ENCODE measurements at regions not wholly inside any gene's neighbourhood (a gene's known extent, or its start where the extent isn't known, plus 50 kb on each side); places are given as distances from the start of the nearest gene placed in this dataset.
"Not testable (repeated sequence)": the region's sequence is repeated elsewhere in the genome, so short reads cannot be mapped to it uniquely, and the experiment has no call there.

- no peaks in the 10 kb centered on the region for H3K36me3 ChIP-seq (ENCODE audit: control insufficient read depth, low read depth, low read length)
- H3K4me3 ChIP-seq (ENCODE audit: low read length) = no peak overlapping the region
- no peak overlapping the region for H3K27ac ChIP-seq (ENCODE audit: low read length)
- no peak overlapping the region for H3K9ac ChIP-seq (ENCODE audit: low read length)
- H3K27me3 ChIP-seq (ENCODE audit: control insufficient read depth, insufficient read depth, low read length) = no peaks in the 10 kb centered on the region
- no peaks in the 10 kb centered on the region for H3K9me3 ChIP-seq (ENCODE audit: control insufficient read depth, low read depth, low read length)
- H3K4me1 ChIP-seq (ENCODE audit: control insufficient read depth, low read depth, low read length) = no peaks in the 10 kb centered on the region
Measured at GRCh38 chr1:96222701-96223100, 498.9 kb upstream of the PTBP2 start.

DNA sequence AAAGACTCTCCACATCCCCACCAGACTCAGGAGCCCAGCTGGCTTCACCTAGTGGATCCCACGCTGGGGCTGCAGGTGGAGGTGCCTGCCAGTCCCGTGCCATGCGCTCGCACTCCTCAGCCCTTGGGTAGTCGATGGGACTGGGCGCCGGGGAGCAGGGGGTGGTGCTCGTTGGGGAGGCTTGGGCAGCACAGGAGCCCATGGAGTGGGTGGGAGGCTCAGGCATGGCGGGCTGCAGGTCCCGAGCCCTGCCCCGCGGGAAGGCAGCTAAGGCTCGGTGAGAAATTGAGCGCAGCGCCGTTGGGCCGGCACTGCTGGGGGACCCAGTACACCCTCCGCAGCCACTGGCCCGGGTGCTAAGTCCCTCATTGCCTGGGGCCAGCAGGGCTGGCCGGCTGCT is 497.4 kb upstream of the PTBP2 start:
- H3K9me3 ChIP-seq (ENCODE audit: control insufficient read depth, low read depth, low read length); H3K9ac ChIP-seq (ENCODE audit: low read length); H3K27me3 ChIP-seq (ENCODE audit: control insufficient read depth, insufficient read depth, low read length); H3K4me3 ChIP-seq (ENCODE audit: low read length); H3K36me3 ChIP-seq (ENCODE audit: control insufficient read depth, low read depth, low read length); H3K27ac ChIP-seq (ENCODE audit: low read length); H3K4me1 ChIP-seq (ENCODE audit: control insufficient read depth, low read depth, low read length): not testable (repeated sequence)

DNA sequence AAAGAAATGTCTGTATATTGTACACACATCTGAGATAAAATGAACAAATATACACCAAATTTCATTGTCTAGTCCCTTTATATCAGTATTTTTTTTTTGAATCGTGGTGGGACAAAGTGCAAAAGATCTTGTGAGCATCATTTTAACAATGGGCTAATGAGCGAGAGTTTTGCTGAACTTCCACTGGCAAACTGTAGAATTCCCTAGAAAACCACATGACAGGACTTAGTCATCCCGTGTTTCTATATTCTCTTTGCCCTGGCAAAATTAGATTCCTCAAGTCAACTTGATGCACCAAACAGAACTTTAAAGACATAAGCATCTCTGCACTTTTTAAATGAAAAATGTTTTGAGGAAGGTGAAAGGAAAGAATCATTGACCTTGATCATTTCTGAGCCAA is 488.2 kb upstream of the PTBP2 start:
- Histone ChIP-seq H3K9me3 (ENCODE audit: control insufficient read depth, low read depth, low read length) (no peaks in the 10 kb centered on the region), H3K36me3 (ENCODE audit: control insufficient read depth, low read depth, low read length) (no peaks in the 10 kb centered on the region), H3K4me1 (ENCODE audit: control insufficient read depth, low read depth, low read length) (peaks cover 3% of the 10 kb centered on the region), H3K27ac (ENCODE audit: low read length) (no peak overlapping the region), H3K4me3 (ENCODE audit: low read length) (no peak overlapping the region), H3K9ac (ENCODE audit: low read length) (no peak overlapping the region), H3K27me3 (ENCODE audit: control insufficient read depth, insufficient read depth, low read length) (no peaks in the 10 kb centered on the region)

DNA sequence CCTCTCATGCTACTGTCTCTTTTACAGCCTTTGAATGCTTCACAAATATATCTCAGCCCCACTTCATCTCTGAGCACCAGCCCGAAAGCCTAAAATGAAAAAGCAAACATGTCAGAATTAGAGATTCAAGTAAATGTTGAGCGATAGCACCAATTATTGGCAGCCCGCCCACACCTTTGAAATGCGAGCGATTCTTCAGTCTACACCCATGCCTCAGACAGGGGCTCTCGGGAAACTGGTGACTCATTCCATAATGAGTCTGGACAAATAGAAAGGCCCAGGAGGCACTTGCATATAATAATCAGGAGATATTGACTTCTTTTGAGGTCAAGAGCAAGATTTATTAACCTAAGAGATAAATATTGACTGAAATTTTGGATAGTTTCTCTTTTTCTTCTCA is 487.3 kb upstream of the PTBP2 start:
- no peak overlapping the region for H3K27ac ChIP-seq (ENCODE audit: low read length)
- H3K4me1 ChIP-seq (ENCODE audit: control insufficient read depth, low read depth, low read length) = peaks cover 3% of the 10 kb centered on the region
- no peak overlapping the region for H3K4me3 ChIP-seq (ENCODE audit: low read length)
- no peaks in the 10 kb centered on the region for H3K36me3 ChIP-seq (ENCODE audit: control insufficient read depth, low read depth, low read length)
- no peaks in the 10 kb centered on the region for H3K27me3 ChIP-seq (ENCODE audit: control insufficient read depth, insufficient read depth, low read length)
- H3K9ac ChIP-seq (ENCODE audit: low read length) = no peak overlapping the region
- no peaks in the 10 kb centered on the region for H3K9me3 ChIP-seq (ENCODE audit: control insufficient read depth, low read depth, low read length)

DNA sequence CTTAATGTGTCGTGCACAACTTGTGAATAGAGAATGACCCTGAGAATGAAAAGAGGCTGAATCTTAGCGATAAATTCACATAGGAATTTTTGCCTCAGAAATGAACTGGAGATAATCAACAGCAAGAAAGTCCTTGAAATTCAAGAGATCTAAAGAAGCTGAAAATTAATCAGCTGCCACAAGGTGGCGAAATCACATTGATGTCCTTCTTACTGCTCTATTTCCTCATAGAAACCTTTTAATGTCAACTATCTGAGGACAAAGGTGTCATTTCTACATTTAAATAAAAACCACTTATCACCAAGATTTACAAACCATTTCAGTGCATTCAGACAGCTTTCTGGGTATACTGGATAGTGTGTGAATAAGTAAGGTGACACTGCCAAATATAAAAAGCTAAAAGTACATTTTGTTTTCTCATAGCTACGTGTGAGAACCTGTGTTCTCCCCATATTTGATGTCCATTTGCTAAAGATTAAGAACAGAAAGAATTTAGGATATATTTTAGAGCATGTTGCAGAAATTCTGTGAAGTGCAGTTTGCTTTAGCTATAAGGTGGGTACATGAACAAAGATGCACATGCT is 485.3 kb upstream of the PTBP2 start:
- Histone ChIP-seq H3K9ac (ENCODE audit: low read length) (no peak overlapping the region), H3K27ac (ENCODE audit: low read length) (no peak overlapping the region), H3K4me3 (ENCODE audit: low read length) (no peak overlapping the region), H3K36me3 (ENCODE audit: control insufficient read depth, low read depth, low read length) (no peaks in the 10 kb centered on the region), H3K27me3 (ENCODE audit: control insufficient read depth, insufficient read depth, low read length) (no peaks in the 10 kb centered on the region), H3K4me1 (ENCODE audit: control insufficient read depth, low read depth, low read length) (peaks cover 3% of the 10 kb centered on the region), H3K9me3 (ENCODE audit: control insufficient read depth, low read depth, low read length) (no peaks in the 10 kb centered on the region)

DNA sequence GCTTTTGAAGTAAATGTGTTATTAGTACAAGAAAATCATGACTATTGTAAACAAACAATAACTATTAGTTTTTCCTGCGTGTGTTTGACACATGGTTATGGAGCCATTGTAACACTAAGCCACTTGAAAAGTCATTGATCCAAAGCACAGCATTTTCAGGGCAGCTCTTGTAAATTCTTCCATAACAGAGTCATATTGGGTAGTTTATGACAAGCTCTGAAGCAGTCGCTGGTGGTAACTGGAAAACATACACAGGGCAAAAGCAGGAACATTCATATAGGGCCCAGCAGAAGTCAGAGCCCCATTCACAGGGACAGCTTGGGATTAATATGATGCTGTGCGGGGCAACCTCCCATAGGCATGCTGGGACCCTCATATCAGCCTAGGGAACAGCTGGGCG is 483.2 kb upstream of the PTBP2 start:
- Histone ChIP-seq H3K36me3 (ENCODE audit: control insufficient read depth, low read depth, low read length) (no peaks in the 10 kb centered on the region), H3K9me3 (ENCODE audit: control insufficient read depth, low read depth, low read length) (no peaks in the 10 kb centered on the region), H3K9ac (ENCODE audit: low read length) (no peak overlapping the region)

GRCh38 chr1:96240438-96240837 is 481.1 kb upstream of the PTBP2 start:
- Histone ChIP-seq H3K9ac (ENCODE audit: low read length) (no peak overlapping the region), H3K36me3 (ENCODE audit: control insufficient read depth, low read depth, low read length) (no peaks in the 10 kb centered on the region), H3K27me3 (ENCODE audit: control insufficient read depth, insufficient read depth, low read length) (no peaks in the 10 kb centered on the region), H3K4me3 (ENCODE audit: low read length) (no peak overlapping the region), H3K9me3 (ENCODE audit: control insufficient read depth, low read depth, low read length) (no peaks in the 10 kb centered on the region), H3K4me1 (ENCODE audit: control insufficient read depth, low read depth, low read length) (peaks cover 3% of the 10 kb centered on the region), H3K27ac (ENCODE audit: low read length) (no peak overlapping the region)

More for the DNA sequence above, 483.2 kb upstream of the PTBP2 start:
- H3K27me3 ChIP-seq (ENCODE audit: control insufficient read depth, insufficient read depth, low read length) = no peaks in the 10 kb centered on the region
- H3K4me1 ChIP-seq (ENCODE audit: control insufficient read depth, low read depth, low read length) = peaks cover 3% of the 10 kb centered on the region
- no peak overlapping the region for H3K27ac ChIP-seq (ENCODE audit: low read length)
- H3K4me3 ChIP-seq (ENCODE audit: low read length) = no peak overlapping the region

GRCh38 chr1:96253246-96254035 is 468.1 kb upstream of the PTBP2 start:
- Histone ChIP-seq H3K9ac (ENCODE audit: low read length) (no peak overlapping the region), H3K27me3 (ENCODE audit: control insufficient read depth, insufficient read depth, low read length) (no peaks in the 10 kb centered on the region), H3K4me1 (ENCODE audit: control insufficient read depth, low read depth, low read length) (no peaks in the 10 kb centered on the region), H3K4me3 (ENCODE audit: low read length) (no peak overlapping the region), H3K9me3 (ENCODE audit: control insufficient read depth, low read depth, low read length) (no peaks in the 10 kb centered on the region), H3K36me3 (ENCODE audit: control insufficient read depth, low read depth, low read length) (no peaks in the 10 kb centered on the region), H3K27ac (ENCODE audit: low read length) (no peak overlapping the region)

DNA sequence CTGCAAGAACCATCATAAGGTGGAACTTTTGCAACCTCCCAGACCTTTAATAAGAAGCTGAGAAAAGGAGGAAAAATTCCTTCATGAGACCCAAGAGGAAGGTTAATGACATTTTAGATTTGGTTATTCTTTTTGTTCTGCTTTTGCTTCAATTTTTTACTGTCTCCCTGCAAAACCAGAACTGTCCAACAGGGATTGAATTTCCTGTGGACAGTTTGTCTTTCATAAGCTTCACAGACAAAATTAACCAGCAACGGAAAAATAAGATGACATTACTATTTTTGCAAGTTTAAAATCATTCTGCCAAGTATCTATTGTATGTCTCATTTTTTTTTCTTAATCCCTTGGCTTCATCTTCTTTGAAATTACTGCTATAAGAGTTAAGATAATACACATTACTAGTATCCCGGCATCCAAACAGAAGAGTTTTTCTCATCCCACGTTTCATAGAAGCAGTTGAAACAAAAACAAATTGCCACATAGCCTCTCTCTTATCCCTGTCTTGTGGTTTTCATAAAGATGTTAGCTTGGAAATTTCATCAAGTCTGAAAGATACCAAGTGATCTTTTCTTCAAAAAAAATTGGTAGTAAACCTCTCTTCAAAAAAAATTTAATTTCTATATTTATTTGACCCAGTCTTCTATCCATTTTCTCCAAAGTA is 465.3 kb upstream of the PTBP2 start:
- no peak overlapping the region for H3K27ac ChIP-seq (ENCODE audit: low read length)
- no peaks in the 10 kb centered on the region for H3K36me3 ChIP-seq (ENCODE audit: control insufficient read depth, low read depth, low read length)
- no peaks in the 10 kb centered on the region for H3K9me3 ChIP-seq (ENCODE audit: control insufficient read depth, low read depth, low read length)
- no peak overlapping the region for H3K4me3 ChIP-seq (ENCODE audit: low read length)
- peaks cover 7% of the 10 kb centered on the region for H3K4me1 ChIP-seq (ENCODE audit: control insufficient read depth, low read depth, low read length)
- no peaks in the 10 kb centered on the region for H3K27me3 ChIP-seq (ENCODE audit: control insufficient read depth, insufficient read depth, low read length)
- H3K9ac ChIP-seq (ENCODE audit: low read length) = no peak overlapping the region

GRCh38 chr1:96259399-96259798 is 462.2 kb upstream of the PTBP2 start:
- no peak overlapping the region for H3K4me3 ChIP-seq (ENCODE audit: low read length)

DNA sequence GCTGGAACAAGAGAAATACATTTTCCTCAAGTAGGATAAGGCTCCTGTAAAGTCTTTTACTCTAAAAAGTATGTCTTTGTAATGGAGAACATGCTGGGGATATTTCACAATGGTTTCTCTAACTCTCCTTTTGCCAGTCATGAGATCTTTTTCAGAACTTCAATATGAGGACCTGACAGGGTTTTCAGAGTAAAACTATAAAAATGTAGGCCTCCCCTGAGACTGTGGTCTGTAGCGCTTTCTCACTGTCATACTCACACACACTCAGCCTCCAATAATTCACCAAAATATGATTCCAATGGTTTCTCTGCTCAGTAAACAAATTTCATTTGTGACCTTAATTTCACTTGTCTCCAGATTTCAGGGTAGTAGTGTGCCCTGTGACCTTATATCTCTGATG is 440.1 kb upstream of the PTBP2 start:
- peaks cover 8% of the 10 kb centered on the region for H3K4me1 ChIP-seq (ENCODE audit: control insufficient read depth, low read depth, low read length)
- H3K9ac ChIP-seq (ENCODE audit: low read length) = no peak overlapping the region
- H3K36me3 ChIP-seq (ENCODE audit: control insufficient read depth, low read depth, low read length) = no peaks in the 10 kb centered on the region
- no peak overlapping the region for H3K27ac ChIP-seq (ENCODE audit: low read length)
- H3K27me3 ChIP-seq (ENCODE audit: control insufficient read depth, insufficient read depth, low read length) = no peaks in the 10 kb centered on the region
- no peak overlapping the region for H3K4me3 ChIP-seq (ENCODE audit: low read length)
- peaks cover 7% of the 10 kb centered on the region for H3K9me3 ChIP-seq (ENCODE audit: control insufficient read depth, low read depth, low read length)

More at GRCh38 chr1:96259399-96259798, 462.2 kb upstream of the PTBP2 start:
- no peaks in the 10 kb centered on the region for H3K36me3 ChIP-seq (ENCODE audit: control insufficient read depth, low read depth, low read length)
- H3K9me3 ChIP-seq (ENCODE audit: control insufficient read depth, low read depth, low read length) = no peaks in the 10 kb centered on the region
- no peaks in the 10 kb centered on the region for H3K27me3 ChIP-seq (ENCODE audit: control insufficient read depth, insufficient read depth, low read length)
- H3K4me1 ChIP-seq (ENCODE audit: control insufficient read depth, low read depth, low read length) = peaks cover 7% of the 10 kb centered on the region
- no peak overlapping the region for H3K9ac ChIP-seq (ENCODE audit: low read length)
- no peak overlapping the region for H3K27ac ChIP-seq (ENCODE audit: low read length)

Data from iPS-18a (cell line).